ENCODE measurements at regions not wholly inside any gene's neighbourhood (a gene's known extent, or its start where the extent isn't known, plus 50 kb on each side); places are given as distances from the start of the nearest gene placed in this dataset.
"Not testable (repeated sequence)": the region's sequence is repeated elsewhere in the genome, so short reads cannot be mapped to it uniquely, and the experiment has no call there.

GRCh38 chr1:70828177-70828576 lies 219.4 kb downstream of the PTGER3 start:
- Histone ChIP-seq H3K27me3 (no peaks in the 10 kb centered on the region), H3K4me1 (no peaks in the 10 kb centered on the region), H3K4me3 (no peak overlapping the region), H3K36me3 (no peaks in the 10 kb centered on the region), H3K9me3 (peaks cover 0 to 9% of the 10 kb centered on the region in 2 donors), H3K27ac (no peak overlapping the region)
- no peak for ATAC-seq
- no peak for DNase-seq
- intact Hi-C loops (cut with DNase I): no loop called here
- TF ChIP-seq CTCF (IDR thresholded peaks at IDR 0.05): no peak

DNA sequence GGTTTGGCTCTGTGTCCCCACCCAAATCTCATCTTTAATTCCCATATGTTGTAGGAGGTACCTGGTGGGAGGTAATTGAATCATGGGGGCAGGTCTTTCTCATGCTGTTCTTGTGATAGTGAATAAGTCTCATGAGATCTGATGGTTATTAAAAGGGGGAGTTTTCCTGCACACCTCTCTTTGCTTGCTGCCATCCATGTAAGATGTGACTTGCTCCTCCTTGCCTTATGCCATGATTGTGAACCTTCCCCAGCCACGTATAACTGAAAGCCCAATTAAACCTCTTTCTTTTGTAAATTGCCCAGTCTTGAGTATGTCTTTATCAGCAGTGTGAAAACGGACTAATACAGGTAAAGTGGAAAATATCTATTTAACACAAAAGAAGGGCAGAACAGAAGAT lies 213.3 kb downstream of the PTGER3 start:
- ATAC-seq, H3K27ac ChIP-seq: not testable (repeated sequence)

GRCh38 chr1:70836456-70836855 lies 211.2 kb downstream of the PTGER3 start:
- no peaks in the 10 kb centered on the region for H3K4me1 ChIP-seq
- H3K4me3 ChIP-seq: no peak overlapping the region
- H3K27ac ChIP-seq: no peak overlapping the region
- TF ChIP-seq CTCF (IDR thresholded peaks at IDR 0.05): no peak
- intact Hi-C loops (cut with DNase I): no loop called here
- no peaks in the 10 kb centered on the region for H3K27me3 ChIP-seq
- DNase-seq (no peak), ATAC-seq (no peak)
- H3K36me3 ChIP-seq: no peaks in the 10 kb centered on the region
- peaks cover 0 to 14% of the 10 kb centered on the region in 2 donors for H3K9me3 ChIP-seq

More for the DNA sequence above, 213.3 kb downstream of the PTGER3 start:
- H3K27me3 ChIP-seq; H3K36me3 ChIP-seq; intact Hi-C loops (cut with DNase I); DNase-seq; H3K4me1 ChIP-seq; H3K4me3 ChIP-seq: not testable (repeated sequence)
- H3K9me3 ChIP-seq: peaks cover 0 to 16% of the 10 kb centered on the region in 2 donors

GRCh38 chr1:70840260-70840953 lies 207.2 kb downstream of the PTGER3 start:
- H3K9me3 ChIP-seq: peaks cover 0 to 1% of the 10 kb centered on the region in 2 donors
- ATAC-seq (no peak), DNase-seq (no peak)
- no peaks in the 10 kb centered on the region for H3K36me3 ChIP-seq
- no peaks in the 10 kb centered on the region for H3K27me3 ChIP-seq
- intact Hi-C loops (cut with DNase I): no loop called here
- H3K27ac ChIP-seq: no peak overlapping the region
- no peak overlapping the region for H3K4me3 ChIP-seq
- no peaks in the 10 kb centered on the region for H3K4me1 ChIP-seq
- TF ChIP-seq CTCF (IDR thresholded peaks at IDR 0.05): no peak

DNA sequence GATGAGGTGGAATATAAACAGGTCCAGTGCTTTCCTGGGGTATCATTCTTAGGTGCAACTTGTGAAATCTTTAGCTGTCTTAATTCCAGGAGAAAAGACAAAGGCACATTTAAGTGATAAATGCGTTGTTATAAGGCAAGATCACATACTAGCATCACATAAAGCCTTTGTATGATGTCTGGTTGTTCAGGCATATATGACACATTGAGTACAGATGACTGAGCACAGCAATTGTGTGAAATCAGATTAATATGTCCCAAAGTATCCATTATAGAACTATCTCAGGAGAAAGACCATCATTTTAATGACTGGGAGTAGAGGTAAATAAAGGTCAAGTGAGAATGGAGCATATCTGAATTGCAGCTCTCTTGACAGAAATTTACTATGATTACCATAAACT lies 205.1 kb downstream of the PTGER3 start:
- no peak for ATAC-seq
- no peak for DNase-seq
- Histone ChIP-seq H3K27ac (no peak overlapping the region), H3K9me3 (peaks cover 0 to 3% of the 10 kb centered on the region in 2 donors), H3K36me3 (no peaks in the 10 kb centered on the region), H3K4me1 (no peaks in the 10 kb centered on the region), H3K27me3 (no peaks in the 10 kb centered on the region), H3K4me3 (no peak overlapping the region)
- intact Hi-C loops (cut with DNase I): no loop called here
- TF ChIP-seq CTCF (IDR thresholded peaks at IDR 0.05): no peak

GRCh38 chr1:70843452-70843851 lies 204.2 kb downstream of the PTGER3 start:
- no peaks in the 10 kb centered on the region for H3K27me3 ChIP-seq
- peaks cover 0 to 3% of the 10 kb centered on the region in 2 donors for H3K9me3 ChIP-seq
- no peak for TF ChIP-seq CTCF (IDR thresholded peaks at IDR 0.05)
- H3K4me1 ChIP-seq: no peaks in the 10 kb centered on the region
- no peaks in the 10 kb centered on the region for H3K36me3 ChIP-seq
- DNase-seq (no peak), ATAC-seq (no peak)
- no peak overlapping the region for H3K27ac ChIP-seq
- intact Hi-C loops (cut with DNase I): no loop called here
- no peak overlapping the region for H3K4me3 ChIP-seq
